AG04450 (cell line): ENCODE measurements at regions not wholly inside any gene's neighbourhood (a gene's known extent, or its start where the extent isn't known, plus 50 kb on each side); places are given as distances from the start of the nearest gene placed in this dataset.

Source experiments
- CTCF ChIA-PET: fragments of 300-600, 350-600 bp; formaldehyde crosslinking; extraction: SDS; loops from one replicate; lab custom pipeline; 2022; ENCODE audit warnings: antibody characterized with exemption, inconsistent platforms; lab: Charles Lee
- POLR2A ChIA-PET: fragments of 350-600 bp; formaldehyde crosslinking; extraction: SDS; loops from one replicate; lab custom pipeline; 2021; ENCODE audit warnings: antibody characterized with exemption, inconsistent platforms; lab: Yijun Ruan, JAX
- DNase-seq: peaks from one replicate; pipeline ENCODE4 v3.0.0-alpha.2; 2011; ENCODE audit warnings: low read depth, low spot score
- H3K27ac ChIP-seq: one replicate; pipeline ENCODE4 v1.5.1; 2012; ENCODE audit warnings: low read depth, low read length, control low read depth
- H3K27me3 ChIP-seq: one replicate; pipeline ENCODE4 v1.6.0; 2012; ENCODE audit warnings: low read length; ENCODE audit not compliant: control insufficient read depth, insufficient read depth
- H3K4me3 ChIP-seq: 2 replicates; pipeline ENCODE4 v1.5.1; 2011; ENCODE audit warnings: mild to moderate bottlenecking, low read depth, low read length, control low read depth
- H3K9me3 ChIP-seq: 2 replicates; pipeline ENCODE4 v1.5.1; 2012; ENCODE audit warnings: low read length; ENCODE audit not compliant: control insufficient read depth, insufficient read depth
- CTCF ChIP-seq: IDR thresholded peaks from 2 replicates; pipeline ENCODE4 v1.5.1; 2011; ENCODE audit warnings: low read depth, low read length, control low read depth, inconsistent platforms

- Histone ChIP-seq H3K4me3 (no peak overlapping the region), H3K27ac (no peak overlapping the region), H3K27me3 (no peaks in the 10 kb centered on the region), H3K9me3 (no peaks in the 10 kb centered on the region)
- TF ChIP-seq CTCF, result no peak
- no peak for DNase-seq
- CTCF ChIA-PET, result no interaction called here
- POLR2A ChIA-PET, result no interaction called here
These were observed 655.4 kb downstream of the XIRP2 start for GRCh38 chr2:167543721-167544120.

GRCh38 chr2:167537743-167538142 lies 649.5 kb downstream of the XIRP2 start:
- H3K27ac ChIP-seq, result no peak overlapping the region
- no peak overlapping the region for H3K4me3 ChIP-seq
- no peaks in the 10 kb centered on the region for H3K9me3 ChIP-seq
- DNase-seq, result no peak
- ChIA-PET CTCF (no interaction called here), POLR2A (no interaction called here)
- H3K27me3 ChIP-seq, result no peaks in the 10 kb centered on the region
- no peak for TF ChIP-seq CTCF

GRCh38 chr2:167534443-167534842 lies 646.2 kb downstream of the XIRP2 start:
- POLR2A ChIA-PET, result no interaction called here
- no peak for DNase-seq
- Histone ChIP-seq H3K27ac (no peak overlapping the region), H3K27me3 (no peaks in the 10 kb centered on the region), H3K4me3 (no peak overlapping the region), H3K9me3 (no peaks in the 10 kb centered on the region)
- CTCF ChIA-PET, result no interaction called here
- no peak for TF ChIP-seq CTCF

GRCh38 chr2:167524786-167525185 lies 636.5 kb downstream of the XIRP2 start:
- Histone ChIP-seq H3K9me3 (no peaks in the 10 kb centered on the region), H3K27ac (no peak overlapping the region), H3K4me3 (no peak overlapping the region), H3K27me3 (no peaks in the 10 kb centered on the region)
- ChIA-PET CTCF (no interaction called here), POLR2A (no interaction called here)
- DNase-seq, result no peak
- no peak for TF ChIP-seq CTCF

- no peak overlapping the region for H3K4me3 ChIP-seq
- H3K9me3 ChIP-seq, result no peaks in the 10 kb centered on the region
- no peaks in the 10 kb centered on the region for H3K27me3 ChIP-seq
- no peak for TF ChIP-seq CTCF
- H3K27ac ChIP-seq, result no peak overlapping the region
- CTCF ChIA-PET, result no interaction called here
- POLR2A ChIA-PET, result no interaction called here
- no peak for DNase-seq
These were observed 621.9 kb downstream of the XIRP2 start for GRCh38 chr2:167510071-167510759.
